ENCODE measurements at regions not wholly inside any gene's neighbourhood (a gene's known extent, or its start where the extent isn't known, plus 50 kb on each side); places are given as distances from the start of the nearest gene placed in this dataset.

DNA sequence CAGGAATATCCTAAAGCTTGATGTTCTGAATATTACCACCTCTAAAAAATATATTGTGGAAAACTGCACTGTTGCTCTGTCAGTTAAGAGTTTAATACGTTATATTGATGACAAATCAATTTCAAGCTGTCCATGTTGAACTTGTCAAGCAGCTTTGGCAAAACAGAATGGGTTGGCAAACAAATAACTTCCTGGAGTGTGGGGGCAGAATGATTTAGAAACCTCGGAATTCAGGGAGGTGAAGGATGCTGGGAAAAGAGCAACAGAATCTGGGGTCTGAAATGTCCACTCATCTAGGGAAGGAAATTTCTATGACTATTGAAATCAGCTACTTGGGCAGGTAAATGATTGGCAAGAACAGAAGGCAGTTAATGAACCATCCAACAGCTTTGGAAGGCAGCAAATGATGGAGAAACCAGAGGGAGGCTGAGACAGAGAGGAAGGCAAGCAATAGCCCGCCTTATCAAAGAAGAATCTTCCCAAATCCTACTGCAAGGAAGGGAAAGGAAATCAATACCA is 95.1 kb upstream of the PALS2 start:
- no peak for DNase-seq

DNA sequence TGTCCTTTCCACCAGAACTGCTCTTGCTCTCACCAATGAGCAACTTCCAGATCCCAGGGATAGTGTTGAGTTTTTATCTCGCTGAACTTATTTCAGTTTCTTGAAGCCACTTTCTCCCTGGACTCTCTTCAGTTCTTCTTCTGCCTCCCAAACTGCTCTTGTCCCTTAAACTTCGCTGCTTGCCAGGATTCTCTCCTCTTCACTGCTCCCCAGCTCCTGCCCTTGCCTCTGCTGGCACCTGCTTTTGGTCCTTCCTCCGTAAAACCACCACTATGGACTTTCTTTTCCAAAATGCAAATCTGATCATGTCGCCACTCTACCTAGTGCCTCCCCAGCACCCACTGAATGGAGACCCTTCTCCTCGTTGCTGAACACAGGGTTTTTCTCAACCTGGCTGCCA is 92.8 kb upstream of the PALS2 start:
- DNase-seq = no peak

DNA sequence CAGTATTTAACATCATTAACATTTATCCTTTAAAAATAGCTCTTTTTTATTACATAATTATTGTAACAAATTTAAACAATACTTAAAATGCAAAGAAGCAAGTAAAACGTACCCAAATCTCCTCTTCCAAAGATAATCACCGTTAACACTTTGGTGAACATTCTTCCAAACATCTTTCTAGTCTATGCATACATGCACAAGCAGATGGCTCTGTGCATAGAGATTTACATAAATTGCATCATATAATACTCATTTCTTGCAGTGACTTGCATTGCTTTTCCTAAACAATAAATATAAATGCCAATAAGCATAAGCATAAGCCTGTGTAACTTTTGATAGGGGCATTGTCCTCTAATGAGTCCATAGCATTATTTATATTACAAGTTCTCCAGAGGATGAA is 89.4 kb upstream of the PALS2 start:
- no peak for DNase-seq

DNA sequence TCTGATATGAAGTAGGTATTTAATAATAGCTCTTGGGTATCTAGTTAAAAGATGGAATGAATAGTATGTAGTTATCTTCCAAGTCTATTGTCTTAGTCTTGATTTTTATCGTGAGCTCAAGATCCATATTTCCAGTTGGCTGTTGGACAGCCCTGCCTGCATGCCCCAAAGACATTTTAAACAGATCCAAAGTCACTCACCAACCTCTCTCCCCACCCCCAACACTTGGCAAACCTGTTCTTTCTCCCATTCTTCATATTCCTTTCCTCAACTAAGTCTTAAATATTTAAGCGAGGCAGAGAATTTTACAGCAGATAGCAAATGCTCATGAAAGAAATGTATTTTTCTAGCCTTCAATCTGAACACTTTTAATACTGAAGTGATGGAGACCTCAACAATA is 80.7 kb upstream of the PALS2 start:
- DNase-seq = no peak

DNA sequence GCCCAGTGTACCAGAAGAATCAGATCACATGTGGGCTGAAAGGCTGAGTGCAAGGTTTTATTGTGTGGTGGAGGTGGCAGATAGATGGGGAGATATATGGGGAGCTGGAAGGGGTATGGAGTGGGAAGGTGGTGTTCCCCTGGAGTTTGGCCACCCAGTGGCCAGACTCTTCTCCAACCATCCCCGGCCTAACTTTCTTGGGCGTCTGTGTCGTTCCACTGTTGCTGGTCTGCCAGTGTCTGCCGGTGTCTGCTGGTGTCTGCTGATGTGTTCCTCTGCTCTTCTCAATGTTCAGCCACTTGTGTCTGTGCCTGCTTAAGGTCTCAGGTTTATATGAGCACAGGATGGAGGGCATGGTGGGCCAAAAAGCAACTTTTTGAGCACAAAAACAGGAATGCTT is 78.4 kb upstream of the PALS2 start:
- no peak for DNase-seq

DNA sequence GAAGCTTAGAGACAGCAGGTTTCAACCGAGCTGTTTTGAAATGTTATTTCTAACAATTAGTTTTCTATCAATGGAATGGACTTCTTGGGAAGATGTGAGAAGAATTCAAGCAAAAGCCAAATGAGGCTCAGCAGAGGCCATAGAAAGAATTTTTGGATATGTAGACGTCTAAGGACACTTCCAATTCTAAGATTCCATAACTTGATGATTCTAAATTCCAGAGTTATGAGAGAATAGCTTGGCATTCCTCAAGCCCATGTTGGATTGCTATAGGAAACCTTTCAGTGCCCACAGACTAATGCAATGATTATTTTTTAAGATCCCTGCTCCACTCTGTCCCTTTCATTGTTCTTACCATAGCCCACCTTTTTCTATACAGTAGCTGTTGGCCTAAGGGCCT is 77.2 kb upstream of the PALS2 start:
- DNase-seq = no peak

DNA sequence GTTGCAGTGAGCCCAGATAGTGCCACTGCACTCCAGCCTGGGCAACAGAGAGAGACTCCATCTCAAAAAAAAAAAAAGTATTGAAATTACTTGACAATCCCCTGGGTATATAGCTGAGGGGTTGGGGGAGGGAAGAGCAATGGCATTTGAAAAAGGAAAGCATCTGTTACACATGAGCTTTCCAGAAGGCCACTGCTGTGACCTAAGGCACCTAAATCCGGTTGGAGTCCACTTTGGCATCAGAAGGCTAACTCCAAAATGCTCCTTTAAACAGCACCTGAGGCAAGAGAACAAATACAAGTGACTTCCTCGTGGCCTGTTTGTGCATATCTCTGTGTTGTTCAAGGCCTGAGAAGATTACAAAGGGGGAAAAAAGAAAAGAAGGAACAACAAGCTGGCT is 74.8 kb upstream of the PALS2 start:
- no peak for DNase-seq

DNA sequence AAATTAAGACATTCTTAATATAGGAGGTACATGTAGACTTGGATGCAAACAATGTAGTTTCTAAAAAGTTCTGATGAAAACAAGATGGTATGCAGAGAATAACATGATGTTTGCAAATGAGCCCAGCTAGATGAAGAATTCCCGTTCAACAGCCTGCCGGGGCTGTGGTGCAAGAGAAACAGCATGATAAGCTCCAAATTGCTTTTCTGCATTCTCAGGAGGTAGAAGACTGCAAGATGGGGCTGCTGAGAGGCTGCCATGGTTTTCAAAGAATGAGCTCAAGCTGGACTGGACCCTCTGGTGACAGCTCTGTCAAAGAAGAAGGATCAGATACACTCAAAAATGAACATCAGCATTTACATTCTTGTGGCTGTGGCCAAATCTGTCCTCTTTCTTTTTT is 73.4 kb upstream of the PALS2 start:
- DNase-seq = no peak

DNA sequence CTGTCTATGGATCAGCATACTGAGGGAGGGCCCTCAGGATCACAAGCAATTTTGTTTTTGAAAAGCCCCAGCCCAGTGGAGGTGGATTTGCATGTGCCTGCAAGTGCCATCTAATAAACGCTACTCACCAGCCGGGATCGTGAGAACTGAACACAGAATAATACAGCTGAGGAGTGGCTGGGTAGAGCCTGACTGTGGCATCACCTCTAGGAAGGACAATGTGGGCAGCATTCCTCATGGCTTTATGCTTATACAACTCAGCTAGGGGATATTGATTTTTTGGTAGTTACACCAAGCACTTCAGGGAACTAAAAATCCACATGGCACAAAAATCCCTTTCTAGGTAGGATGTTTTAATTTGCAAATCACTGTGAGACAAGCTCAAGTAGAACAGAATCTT is 72.7 kb upstream of the PALS2 start:
- DNase-seq = no peak

DNA sequence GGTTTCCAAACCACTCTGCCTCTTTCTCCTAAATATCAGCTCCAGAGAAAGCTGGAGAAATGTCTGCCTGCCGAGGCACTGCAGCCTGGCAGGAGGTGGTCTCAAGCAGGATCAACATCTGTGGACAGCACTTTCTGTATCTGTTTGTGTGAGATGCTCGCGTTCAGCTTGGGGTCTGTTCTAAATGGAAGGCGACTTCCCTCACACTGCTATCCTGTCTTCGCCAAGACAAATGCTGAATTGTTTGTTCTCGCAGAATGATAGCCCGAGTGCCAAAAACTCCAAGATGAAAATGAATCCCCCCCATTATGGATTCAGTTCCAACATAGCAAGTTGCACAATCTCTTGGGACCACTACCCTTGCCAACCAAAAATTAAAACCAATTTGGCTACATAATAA is 72.2 kb upstream of the PALS2 start:
- no peak for DNase-seq

DNA sequence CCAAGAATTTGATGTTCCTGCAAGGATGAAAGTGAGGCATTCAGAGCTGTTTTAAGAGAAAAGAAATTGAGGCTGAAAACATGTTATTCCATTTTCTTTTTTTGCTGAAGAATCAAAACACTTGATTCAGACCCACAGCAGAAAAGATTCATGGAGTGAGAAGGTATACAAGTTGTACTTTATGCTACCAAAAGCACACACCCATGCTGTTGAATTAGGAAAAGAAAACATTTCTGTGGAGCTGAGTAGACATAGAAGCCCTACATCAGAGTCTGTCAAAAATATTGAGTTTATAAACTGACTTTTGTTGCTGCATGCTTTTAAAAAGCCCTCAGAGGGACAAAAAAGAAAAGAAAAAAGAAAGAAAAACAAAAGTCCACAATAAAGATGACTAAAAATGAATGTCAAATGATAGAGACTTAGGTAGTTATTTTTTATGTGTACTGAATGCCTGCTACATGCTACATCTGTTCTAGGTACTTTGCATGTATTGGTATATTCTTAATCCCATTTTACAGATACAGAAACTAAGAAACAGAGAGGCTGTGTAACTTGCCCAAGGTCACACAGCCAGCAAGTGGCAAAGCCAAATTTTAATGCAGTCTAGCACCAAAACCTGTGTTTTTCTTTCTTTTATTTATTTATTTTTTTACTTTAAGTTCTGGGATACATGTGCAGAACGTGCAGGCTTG is 71.7 kb upstream of the PALS2 start:
- no peak for DNase-seq

DNA sequence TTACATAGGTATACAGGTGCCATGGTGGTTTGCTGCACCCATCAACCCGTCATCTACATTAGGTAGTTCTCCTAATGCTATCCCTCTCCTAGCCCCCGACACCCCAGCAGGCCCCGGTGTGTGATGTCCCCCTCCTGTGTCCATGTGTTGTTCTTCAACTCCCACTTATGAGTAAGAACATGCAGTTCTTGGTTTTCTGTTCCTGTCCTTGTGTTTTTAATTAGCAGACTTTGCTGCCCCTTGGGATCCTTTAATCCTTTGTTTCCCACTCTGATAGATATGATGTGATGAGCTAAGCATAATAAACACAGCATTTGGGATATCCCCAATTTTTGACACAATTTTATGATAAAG is 71.1 kb upstream of the PALS2 start:
- DNase-seq = no peak

DNA sequence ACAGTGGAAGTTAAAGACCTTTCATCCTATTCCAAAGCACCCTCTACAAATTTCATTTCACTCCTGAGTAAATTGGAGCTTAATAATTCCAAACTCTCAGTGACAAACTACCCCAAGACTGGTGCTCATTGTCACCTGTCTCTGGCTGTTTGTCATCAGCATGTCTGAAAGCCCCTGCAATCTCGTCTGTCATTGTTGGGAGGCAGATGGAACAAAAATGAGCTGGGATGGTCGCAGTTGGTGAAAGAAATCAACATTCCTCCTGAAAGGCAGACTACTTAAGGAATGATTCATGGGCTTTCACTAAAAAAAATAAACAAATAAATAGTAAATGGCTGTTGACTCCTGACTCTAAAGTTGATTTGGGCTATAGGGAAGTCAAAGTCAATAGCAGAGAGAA is 69.7 kb upstream of the PALS2 start:
- no peak for DNase-seq

DNA sequence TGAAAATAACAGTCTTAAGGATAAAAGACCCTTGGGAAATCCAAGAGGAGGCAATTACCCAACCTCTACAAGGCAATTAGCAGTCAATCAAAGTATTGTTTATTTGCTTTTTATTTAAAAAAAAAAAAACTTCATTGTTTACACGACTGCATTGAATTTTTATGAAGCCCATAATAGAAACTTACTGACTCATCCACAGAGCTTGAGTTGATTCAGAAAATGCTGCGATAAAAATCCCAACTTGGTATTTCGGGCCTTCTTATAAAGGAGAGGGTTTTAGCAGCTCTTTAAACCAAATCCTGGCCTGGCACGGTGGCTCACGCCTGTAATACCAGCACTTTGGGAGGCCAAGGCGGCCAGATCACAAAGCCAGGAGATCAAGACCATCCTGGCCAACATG is 69.2 kb upstream of the PALS2 start:
- DNase-seq = no peak

DNA sequence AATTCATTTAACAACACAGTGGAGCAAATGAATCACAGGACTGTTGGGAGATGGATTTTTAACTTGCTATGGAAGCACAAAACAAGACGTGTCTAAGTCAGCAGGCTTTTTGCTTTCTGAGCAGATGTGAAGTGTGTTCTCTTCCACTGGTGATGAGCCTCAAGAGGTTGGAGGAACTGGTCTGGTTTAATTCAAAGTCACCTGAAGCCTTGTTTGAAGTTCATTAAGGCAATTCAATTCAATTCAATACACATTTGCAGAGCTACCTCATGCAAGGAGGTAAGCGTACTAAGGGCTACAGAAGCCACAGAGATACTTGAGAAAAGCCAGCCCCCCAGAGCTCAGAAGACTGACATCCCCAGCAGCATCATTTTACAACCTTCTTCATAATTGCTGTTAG is 68.4 kb upstream of the PALS2 start:
- DNase-seq = no peak

DNA sequence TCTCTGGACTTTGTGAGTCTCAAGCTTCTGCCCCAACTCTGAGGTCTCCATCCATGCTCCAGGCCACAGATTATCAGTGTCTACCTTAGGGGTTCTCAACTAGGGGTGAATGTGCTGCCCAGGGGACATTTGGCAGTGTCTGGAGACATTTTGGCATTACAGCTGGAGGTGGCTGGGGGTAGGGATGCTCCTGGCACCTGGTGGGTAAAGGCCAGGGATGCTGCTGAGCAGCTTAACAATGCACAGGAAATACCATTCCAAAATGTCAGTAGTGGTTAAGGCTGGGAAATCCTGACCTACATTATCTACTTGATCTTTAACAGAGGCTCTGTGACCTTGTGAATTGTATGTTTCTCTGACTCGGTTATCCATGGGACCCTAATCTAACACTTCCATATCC is 67.3 kb upstream of the PALS2 start:
- no peak for DNase-seq

DNA sequence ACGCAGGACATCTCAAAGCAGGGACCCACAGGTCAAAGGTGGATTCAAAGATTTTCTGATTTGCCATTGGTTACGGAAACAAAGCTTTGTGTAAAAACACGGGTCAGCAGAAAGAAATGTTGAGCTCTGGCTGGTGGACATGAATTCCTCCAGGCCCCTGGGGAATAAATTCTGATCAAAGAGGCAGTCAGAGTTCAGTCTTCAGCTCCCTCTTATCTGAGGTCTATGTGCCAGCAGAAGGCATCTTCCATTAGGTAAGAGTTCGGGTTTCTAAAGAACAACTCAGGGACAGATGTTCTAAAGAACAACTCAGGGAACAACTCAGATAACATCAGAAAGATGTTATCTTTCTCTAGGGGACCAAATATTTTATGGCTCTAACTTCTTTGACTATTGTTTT is 64.9 kb upstream of the PALS2 start:
- no peak for DNase-seq

DNA sequence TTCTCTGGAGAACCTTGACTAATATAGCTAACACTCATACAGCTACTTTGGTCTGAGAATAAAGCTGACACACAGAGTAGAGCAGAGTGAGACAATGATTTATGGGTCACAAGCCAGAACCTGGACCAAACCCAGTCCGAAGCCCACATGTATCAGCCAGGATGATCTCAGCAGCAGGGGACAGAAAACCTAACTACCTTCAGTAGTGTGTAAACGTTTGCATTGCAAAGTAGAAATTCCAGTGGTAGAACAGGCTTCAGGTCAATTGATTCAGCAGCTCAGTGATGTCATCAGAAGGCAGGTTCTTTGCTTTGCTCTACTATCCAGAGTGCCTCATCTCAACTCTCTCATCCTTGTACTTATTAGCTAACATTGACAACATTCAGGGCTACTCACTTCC is 62.5 kb upstream of the PALS2 start:
- DNase-seq = no peak

DNA sequence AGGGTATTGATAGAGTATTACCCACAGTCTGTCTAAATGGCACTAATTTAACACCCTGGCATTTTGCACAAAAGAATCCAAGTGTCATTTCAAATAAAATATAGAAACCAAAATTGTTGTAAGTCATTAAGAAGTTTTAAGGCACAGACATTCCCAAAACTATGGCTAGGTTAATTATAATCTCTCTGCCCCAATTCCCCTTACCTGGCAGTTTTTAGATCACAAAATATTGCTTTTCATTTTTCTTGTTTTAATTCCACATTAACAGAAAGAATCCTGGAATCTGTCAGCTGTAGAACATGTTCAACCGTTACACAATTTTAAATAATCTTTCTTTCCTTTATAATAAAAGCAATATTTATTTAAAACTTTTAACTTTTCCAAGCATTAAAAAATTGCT is 56.1 kb upstream of the PALS2 start:
- no peak for DNase-seq

DNA sequence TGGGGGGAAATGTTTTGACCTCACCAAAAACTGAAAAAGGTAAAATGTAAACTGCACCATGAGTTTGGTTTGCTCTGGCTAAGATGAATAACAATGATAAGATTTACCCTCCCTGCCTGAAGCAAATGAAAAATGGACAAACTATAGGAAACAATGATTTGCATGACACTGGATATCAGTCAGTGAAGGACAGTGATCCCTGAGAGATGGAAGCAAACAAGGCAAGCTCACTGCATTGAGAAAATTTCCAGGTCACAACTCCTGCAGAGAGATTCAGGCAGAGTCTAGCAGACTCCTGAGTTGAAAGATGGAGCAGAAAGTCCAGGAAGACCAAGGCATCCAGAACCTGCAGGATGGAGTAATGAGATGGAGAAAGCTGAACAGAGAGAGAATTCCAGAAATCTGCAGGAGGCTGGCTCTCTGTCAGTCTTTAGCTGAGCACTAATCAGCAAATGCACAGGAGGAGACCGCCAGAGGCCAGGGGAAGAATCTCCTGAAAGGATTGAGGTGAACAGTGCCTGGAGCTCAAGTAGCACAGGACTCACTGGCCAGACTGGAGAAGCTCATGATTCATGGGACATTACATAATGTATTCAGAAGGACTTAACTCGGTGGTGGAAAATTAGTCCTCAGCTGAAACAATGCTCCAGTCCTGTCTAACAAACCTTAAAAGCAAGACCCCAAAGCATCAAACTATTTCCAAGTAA is 51.2 kb upstream of the PALS2 start:
- no peak for DNase-seq

Data from OCI-M1 (cell line).